HG03469 (cell line): ENCODE measurements at regions not wholly inside any gene's neighbourhood (a gene's known extent, or its start where the extent isn't known, plus 50 kb on each side); places are given as distances from the start of the nearest gene placed in this dataset.
"Not testable (repeated sequence)": the region's sequence is repeated elsewhere in the genome, so short reads cannot be mapped to it uniquely, and the experiment has no call there.

ENCODE experiments used
- ATAC-seq: cut with Tn5 transposase; IDR thresholded peaks from one replicate; pipeline ENCODE4 v1.9.1; 2021; ENCODE audit warnings: mild to moderate bottlenecking, moderate library complexity, moderate number of reproducible peaks; ENCODE audit not compliant: unreplicated experiment

- no peak for ATAC-seq
Observed at GRCh38 chr1:58931024-58931423, 147.2 kb upstream of the JUN start.

GRCh38 chr1:58931756-58932155 lies 147.9 kb upstream of the JUN start:
- no peak for ATAC-seq

- no peak for ATAC-seq
Observed at GRCh38 chr1:58932859-58933598, 149.2 kb upstream of the JUN start.

GRCh38 chr1:58933599-58933926 lies 149.7 kb upstream of the JUN start:
- ATAC-seq, result no peak

- ATAC-seq, result no peak
Observed at GRCh38 chr1:58934706-58935105, 150.9 kb upstream of the JUN start.

GRCh38 chr1:58936973-58937372 lies 153.1 kb upstream of the JUN start:
- no peak for ATAC-seq

GRCh38 chr1:58939146-58939545 lies 155.3 kb upstream of the JUN start:
- no peak for ATAC-seq

GRCh38 chr1:58939666-58940370 lies 156.0 kb upstream of the JUN start:
- ATAC-seq, result no peak

- no peak for ATAC-seq
Observed at GRCh38 chr1:58941471-58942289, 157.8 kb upstream of the JUN start.

- no peak for ATAC-seq
Observed at GRCh38 chr1:58942759-58943191, 158.9 kb upstream of the JUN start.

GRCh38 chr1:58943776-58944175 lies 159.9 kb upstream of the JUN start:
- no peak for ATAC-seq

- no peak for ATAC-seq
Observed at GRCh38 chr1:58944439-58944838, 160.6 kb upstream of the JUN start.

- no peak for ATAC-seq
Observed at GRCh38 chr1:58946390-58946789, 162.5 kb upstream of the JUN start.

GRCh38 chr1:58948671-58949070 lies 164.8 kb upstream of the JUN start:
- ATAC-seq, result no peak

GRCh38 chr1:58949551-58950220 lies 165.8 kb upstream of the JUN start:
- no peak for ATAC-seq

GRCh38 chr1:58950897-58951296 lies 167.1 kb upstream of the JUN start:
- ATAC-seq, result no peak

GRCh38 chr1:58953951-58954350 lies 170.1 kb upstream of the JUN start:
- ATAC-seq, result not testable (repeated sequence)

- ATAC-seq, result not testable (repeated sequence)
Observed at GRCh38 chr1:58963287-58963686, 179.4 kb upstream of the JUN start.

- ATAC-seq, result no peak
Observed at GRCh38 chr1:58964428-58964827, 180.6 kb upstream of the JUN start.

GRCh38 chr1:58964880-58965279 lies 181.0 kb upstream of the JUN start:
- no peak for ATAC-seq
